8988T (cell line): ENCODE measurements at regions not wholly inside any gene's neighbourhood (a gene's known extent, or its start where the extent isn't known, plus 50 kb on each side); places are given as distances from the start of the nearest gene placed in this dataset.
"Not testable (repeated sequence)": the region's sequence is repeated elsewhere in the genome, so short reads cannot be mapped to it uniquely, and the experiment has no call there.

ENCODE experiments used
- DNase-seq: peaks from one replicate; pipeline ENCODE4 v3.0.0; 2011

- DNase-seq: no peak
Measured at GRCh38 chr17:65301184-65301583, 164.0 kb downstream of the RGS9 start.

- no peak for DNase-seq
Measured at GRCh38 chr17:65297916-65298315, 160.7 kb downstream of the RGS9 start.

- DNase-seq: no peak
Measured at GRCh38 chr17:65297384-65297783, 160.2 kb downstream of the RGS9 start.

- DNase-seq: peak; percentile 49
Measured at GRCh38 chr17:65294181-65294719, 157.1 kb downstream of the RGS9 start.

- no peak for DNase-seq
Measured at GRCh38 chr17:65293584-65294180, 156.5 kb downstream of the RGS9 start.

GRCh38 chr17:65292430-65292829 lies 155.3 kb downstream of the RGS9 start:
- no peak for DNase-seq

DNA sequence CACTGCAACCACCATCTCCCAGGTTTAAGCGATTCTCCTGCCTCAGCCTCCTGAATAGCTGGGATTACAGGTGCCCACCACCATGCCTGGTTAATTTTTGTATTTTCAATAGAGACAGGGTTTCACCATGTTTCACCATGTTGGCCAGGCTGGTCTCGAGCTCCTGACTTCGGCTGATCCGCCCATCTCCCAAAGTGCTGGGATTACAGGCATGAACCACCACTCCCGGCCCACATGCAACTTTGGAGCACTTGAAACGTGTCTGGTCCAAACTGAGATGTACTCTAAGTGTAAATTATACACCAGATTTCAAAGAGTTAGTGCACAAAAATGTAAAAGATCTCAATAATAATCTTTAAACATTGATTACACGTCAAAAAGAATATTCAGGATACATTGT lies 154.1 kb downstream of the RGS9 start:
- not testable (repeated sequence) for DNase-seq

- no peak for DNase-seq
Measured at GRCh38 chr17:65290616-65291015, 153.4 kb downstream of the RGS9 start.

DNA sequence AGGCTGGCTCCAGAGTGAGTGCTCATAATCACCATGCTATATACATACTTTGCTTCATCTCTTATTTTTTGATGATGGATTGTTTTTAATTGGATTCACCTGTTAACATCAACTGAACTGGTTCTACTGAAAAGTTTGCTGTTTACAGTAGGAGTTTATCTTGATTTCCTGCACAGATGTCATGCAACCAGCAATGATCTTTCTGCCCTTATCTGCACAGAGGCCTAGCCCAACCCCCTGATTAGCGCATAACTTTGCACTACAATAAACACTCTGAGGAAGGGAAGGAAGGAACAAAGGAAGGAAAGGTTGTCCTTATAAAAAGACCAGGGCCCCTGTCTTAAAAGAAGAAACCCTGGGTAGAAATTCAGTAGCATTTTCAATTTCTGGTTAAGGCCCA lies 152.9 kb downstream of the RGS9 start:
- no peak for DNase-seq

DNA sequence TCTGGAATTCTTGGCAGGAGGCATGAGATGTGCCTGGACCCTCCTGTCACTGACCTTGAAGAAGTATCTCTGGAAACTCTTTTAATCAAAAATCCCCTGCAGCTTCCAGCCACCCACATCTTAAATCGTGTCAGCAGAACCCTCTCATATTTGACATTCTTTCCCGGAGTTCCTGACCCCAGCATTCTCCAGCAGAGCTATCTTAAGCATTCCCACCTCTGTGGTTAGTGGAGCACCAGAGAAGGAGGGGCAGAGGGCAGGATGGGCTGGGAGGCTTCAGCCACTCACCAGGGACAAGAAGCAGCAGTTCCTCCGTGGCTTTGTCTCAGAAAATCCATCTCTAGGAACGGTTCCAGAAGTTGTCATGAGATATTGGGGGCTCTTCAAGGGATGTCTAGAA lies 149.9 kb downstream of the RGS9 start:
- DNase-seq: no peak

DNA sequence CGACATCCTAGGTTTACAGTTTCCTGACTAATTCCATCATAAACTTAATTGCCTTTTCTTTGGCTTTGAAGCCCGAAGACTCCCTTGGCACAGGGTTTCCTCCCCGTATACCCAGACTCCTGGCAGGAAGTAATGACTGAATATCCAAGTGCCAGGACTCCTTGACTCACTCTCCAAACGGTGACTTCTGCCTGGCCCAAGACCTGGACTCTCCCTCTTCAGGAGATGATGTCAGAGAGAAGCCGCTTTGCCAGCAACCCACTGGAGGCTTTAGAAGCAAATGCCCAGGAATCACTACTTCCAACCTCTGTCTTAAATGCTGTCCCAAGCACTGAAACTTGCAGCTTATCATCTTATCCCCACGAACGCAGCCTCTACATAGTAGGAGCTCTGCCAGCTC lies 146.5 kb downstream of the RGS9 start:
- no peak for DNase-seq

- no peak for DNase-seq
Measured at GRCh38 chr17:65279456-65279855, 142.3 kb downstream of the RGS9 start.

GRCh38 chr17:65278820-65279184 lies 141.6 kb downstream of the RGS9 start:
- no peak for DNase-seq

DNA sequence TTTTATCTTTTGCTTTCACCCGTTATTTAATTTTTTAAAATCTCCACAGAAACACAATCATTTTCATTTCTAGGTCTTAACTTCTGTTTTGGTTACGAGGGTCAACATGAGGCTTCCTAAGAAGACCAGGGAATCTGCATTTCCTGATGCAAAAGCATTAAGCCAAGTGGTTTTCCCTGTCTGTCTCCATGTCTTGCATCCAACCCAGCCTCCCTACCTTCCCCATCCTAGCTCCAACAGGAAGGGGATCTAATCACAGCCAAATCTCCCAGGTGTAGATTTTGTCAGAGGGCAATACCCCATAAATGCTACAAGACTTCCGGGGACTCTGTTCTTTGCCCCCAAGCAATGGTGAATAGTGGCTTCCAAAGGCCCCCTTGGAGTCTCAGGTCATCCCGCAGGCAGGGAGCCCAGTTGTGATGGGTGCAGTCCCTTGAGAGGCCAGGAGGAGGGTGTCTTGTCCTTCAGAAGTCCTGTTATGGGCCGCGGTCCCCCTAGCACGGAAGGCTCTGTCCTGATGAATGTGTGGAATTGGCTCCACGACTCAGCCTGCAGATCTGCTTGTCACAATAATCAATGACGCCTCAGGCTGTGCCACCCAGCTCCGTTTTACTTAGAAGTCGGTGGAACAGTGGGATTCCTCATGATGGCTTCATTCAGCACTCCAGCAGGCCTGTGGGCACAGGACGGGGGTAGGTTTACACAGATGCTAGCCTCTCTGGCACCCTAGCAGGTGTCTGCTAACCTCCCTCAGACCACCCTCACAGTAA lies 141.1 kb downstream of the RGS9 start:
- peak; percentile 64 for DNase-seq

DNA sequence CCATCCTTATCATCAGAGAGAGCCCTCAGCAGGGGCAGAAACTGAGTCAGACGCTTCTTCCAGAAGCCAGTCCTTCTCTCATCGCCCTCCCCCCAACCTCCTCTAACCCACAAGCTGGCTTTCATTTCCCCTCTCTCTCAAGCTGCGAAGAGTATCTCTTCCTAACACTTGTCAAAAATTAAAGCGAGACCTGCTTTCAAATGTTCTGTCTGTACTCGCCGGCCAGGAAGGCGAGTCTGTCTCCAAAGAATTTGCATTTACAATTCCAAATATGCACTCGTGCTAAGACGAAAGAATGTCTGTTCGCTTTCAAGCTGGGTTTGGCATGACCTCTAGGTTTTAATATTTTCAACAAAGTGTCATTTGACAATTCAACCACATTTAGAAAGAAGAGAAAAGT lies 140.4 kb downstream of the RGS9 start:
- DNase-seq: no peak
